Chondrocyte (in vitro differentiated cells): ENCODE measurements at regions not wholly inside any gene's neighbourhood (a gene's known extent, or its start where the extent isn't known, plus 50 kb on each side); places are given as distances from the start of the nearest gene placed in this dataset.
A peak's percentile ranks its signal among the peaks of the same experiment; 100 is the strongest.

Experiments
- DNase-seq: peaks from one replicate; pipeline ENCODE4 v3.0.0; 2021; ENCODE audit warnings: mixed read lengths, low spot score
- H3K27ac Mint-ChIP-seq: one replicate; pipeline ENCODE4 v1.8.0; 2021; ENCODE audit warnings: mild to moderate bottlenecking, moderate library complexity, mixed read lengths; ENCODE audit not compliant: unreplicated experiment
- H3K27me3 Mint-ChIP-seq: 2 replicates; pipeline ENCODE4 v1.8.0; 2021; ENCODE audit warnings: low read depth, mixed read lengths
- H3K36me3 Mint-ChIP-seq: 2 replicates; pipeline ENCODE4 v1.8.0; 2021; ENCODE audit warnings: low read depth, mixed read lengths
- H3K4me1 Mint-ChIP-seq: 2 replicates; pipeline ENCODE4 v1.8.0; 2021; ENCODE audit warnings: low read depth, mild to moderate bottlenecking, mixed read lengths
- H3K4me3 Mint-ChIP-seq: one replicate; pipeline ENCODE4 v1.8.0; 2021; ENCODE audit warnings: mild to moderate bottlenecking, moderate library complexity, mixed read lengths; ENCODE audit not compliant: unreplicated experiment
- H3K9me3 Mint-ChIP-seq: 2 replicates; pipeline ENCODE4 v1.8.0; 2021; ENCODE audit warnings: low read depth, mixed read lengths
- CTCF ChIP-seq: fragments of 200-600 bp; sonication (generic); IDR thresholded peaks from 2 replicates; pipeline ENCODE4 v1.5.0; 2021; ENCODE audit warnings: antibody characterized with exemption, mild to moderate bottlenecking, moderate library complexity

GRCh38 chr15:35705030-35705883, 159.3 kb upstream of the DPH6 start:
- H3K36me3 Mint-ChIP-seq, result no peaks in the 10 kb centered on the region
- H3K27ac Mint-ChIP-seq, result peak overlapping the region; percentile 68
- H3K4me3 Mint-ChIP-seq, result no peak overlapping the region
- H3K27me3 Mint-ChIP-seq, result no peaks in the 10 kb centered on the region
- H3K9me3 Mint-ChIP-seq, result no peaks in the 10 kb centered on the region
- no peak for DNase-seq
- peaks cover 42% of the 10 kb centered on the region for H3K4me1 Mint-ChIP-seq
- TF ChIP-seq CTCF, result no peak

- H3K27me3 Mint-ChIP-seq, result no peaks in the 10 kb centered on the region
- peak overlapping the region; percentile 68 for H3K27ac Mint-ChIP-seq
- DNase-seq, result no peak
- no peak overlapping the region for H3K4me3 Mint-ChIP-seq
- no peaks in the 10 kb centered on the region for H3K9me3 Mint-ChIP-seq
- no peak for TF ChIP-seq CTCF
- H3K36me3 Mint-ChIP-seq, result no peaks in the 10 kb centered on the region
- peaks cover 42% of the 10 kb centered on the region for H3K4me1 Mint-ChIP-seq
Observed at GRCh38 chr15:35705884-35706585, 160.1 kb upstream of the DPH6 start.

GRCh38 chr15:35712956-35713355, 167.0 kb upstream of the DPH6 start:
- Mint-ChIP-seq H3K4me3 (no peak overlapping the region), H3K36me3 (peaks cover 1% of the 10 kb centered on the region), H3K9me3 (peaks cover 9% of the 10 kb centered on the region), H3K4me1 (peaks cover 17% of the 10 kb centered on the region), H3K27ac (no peak overlapping the region), H3K27me3 (no peaks in the 10 kb centered on the region)
- DNase-seq, result no peak
- no peak for TF ChIP-seq CTCF

GRCh38 chr15:35713733-35714132, 167.8 kb upstream of the DPH6 start:
- Mint-ChIP-seq H3K4me1 (peaks cover 22% of the 10 kb centered on the region), H3K36me3 (peaks cover 1% of the 10 kb centered on the region), H3K9me3 (peaks cover 9% of the 10 kb centered on the region), H3K27me3 (no peaks in the 10 kb centered on the region), H3K4me3 (no peak overlapping the region), H3K27ac (peak overlapping the region; percentile 38)
- no peak for DNase-seq
- TF ChIP-seq CTCF, result no peak

- no peak for DNase-seq
- peak overlapping the region; percentile 45 for H3K27ac Mint-ChIP-seq
Observed at GRCh38 chr15:35717721-35718120, 171.8 kb upstream of the DPH6 start.

More at GRCh38 chr15:35717721-35718120, 171.8 kb upstream of the DPH6 start:
- Mint-ChIP-seq H3K4me3 (no peak overlapping the region), H3K36me3 (peaks cover 4% of the 10 kb centered on the region), H3K27me3 (no peaks in the 10 kb centered on the region), H3K4me1 (peaks cover 41% of the 10 kb centered on the region), H3K9me3 (peaks cover 9% of the 10 kb centered on the region)
- no peak for TF ChIP-seq CTCF
